B cell (primary cell): ENCODE measurements at regions not wholly inside any gene's neighbourhood (a gene's known extent, or its start where the extent isn't known, plus 50 kb on each side); places are given as distances from the start of the nearest gene placed in this dataset.

Experiments
- ATAC-seq: fragments of 200-7000 bp; cut with Tn5 transposase; one replicate; pipeline ENCODE4 v1.10.0; 2021; ENCODE audit warnings: low read depth, mild to moderate bottlenecking, moderate number of reproducible peaks, moderate library complexity
- CTCF ChIA-PET: fragments of 350-600 bp; sonication (Branson Sonifier 250); formaldehyde crosslinking; loops from one replicate; lab custom pipeline; 2021; ENCODE audit warnings: antibody characterized with exemption, inconsistent platforms; lab: Charles Lee
- POLR2A ChIA-PET: fragments of 350-600 bp; sonication (Branson Sonifier 250); formaldehyde crosslinking; loops from one replicate; lab custom pipeline; 2021; ENCODE audit warnings: antibody characterized with exemption; lab: Charles Lee
- DNase-seq: peaks from one replicate; pipeline ENCODE4 v3.0.0; 2013
- H2AFZ ChIP-seq: 2 replicates; pipeline ENCODE4 v1.6.1; 2012; ENCODE audit warnings: mild to moderate bottlenecking, low read depth, low read length; ENCODE audit not compliant: insufficient read depth, poor library complexity, severe bottlenecking
- H3K27ac ChIP-seq, 2 donors: 1 replicate in 1 of 2; 2 replicates in 1 of 2; pipeline ENCODE4 v1.5.1; 2012 to 2013; ENCODE audit warnings: low read length in 2 of 2, mild to moderate bottlenecking in 2 of 2, moderate library complexity in 1 of 2
- H3K27me3 ChIP-seq, 4 experiments: fragments of 200-600 bp in 1 of 4; sonication (generic) in 1 of 4; replicated peaks in 1 of 4; 1 replicate in 2 of 4; 2 replicates in 2 of 4; pipeline versions ENCODE4 v1.6.1 to v1.7.0; 2013 to 2016; ENCODE audit warnings: low read length in 3 of 4, mild to moderate bottlenecking in 2 of 4, mixed read lengths in 1 of 4, moderate library complexity in 1 of 4; ENCODE audit not compliant: insufficient read depth in 4 of 4, control insufficient read depth in 3 of 4; ENCODE audit errors: control extremely low read depth in 1 of 4
- H3K36me3 ChIP-seq, 2 experiments: replicated peaks in 1 of 2; 1 replicate in 1 of 2; 2 replicates in 1 of 2; pipeline versions ENCODE4 v1.6.1 to v1.7.1; 2013; ENCODE audit warnings: low read length in 1 of 2; ENCODE audit not compliant: insufficient read depth in 2 of 2, control insufficient read depth in 1 of 2; ENCODE audit errors: control extremely low read depth in 1 of 2, extremely low read depth in 1 of 2
- H3K4me1 ChIP-seq, 2 donors: fragments of 200-600 bp in 1 of 2; sonication (generic) in 1 of 2; 1 replicate in 1 of 2; 2 replicates in 1 of 2; pipeline versions ENCODE4 v1.5.1 to v1.6.1; 2013 to 2017; ENCODE audit warnings: low read length in 2 of 2; ENCODE audit not compliant: control insufficient read depth in 2 of 2, insufficient read depth in 2 of 2
- H3K4me2 ChIP-seq: replicated peaks from 2 replicates; pipeline ENCODE3; 2012; ENCODE audit warnings: mild to moderate bottlenecking, low read depth, low read length; ENCODE audit not compliant: poor library complexity, severe bottlenecking
- H3K4me3 ChIP-seq, 5 experiments: fragments of 200-600 bp in 1 of 5; sonication (generic) in 1 of 5; 1 replicate in 3 of 5; 2 replicates in 2 of 5; pipeline versions ENCODE4 v1.5.1 to v1.7.0; 2011 to 2016; ENCODE audit warnings: low read length in 4 of 5, mild to moderate bottlenecking in 4 of 5, low read depth in 2 of 5, control low read depth in 1 of 5, moderate library complexity in 1 of 5; ENCODE audit not compliant: insufficient read depth in 1 of 5; ENCODE audit errors: control extremely low read depth in 1 of 5, extremely low read depth in 1 of 5
- H3K79me2 ChIP-seq: fragments of 200-600 bp; sonication (generic); one replicate; pipeline ENCODE4 v1.6.0; 2016; ENCODE audit warnings: low read length; ENCODE audit not compliant: control insufficient read depth, insufficient read depth
- H3K9ac ChIP-seq: fragments of 200-600 bp; sonication (generic); 2 replicates; pipeline ENCODE4 v1.6.1; 2017; ENCODE audit warnings: mild to moderate bottlenecking, low read length, moderate library complexity
- H3K9me3 ChIP-seq, 3 donors: one replicate each; pipeline versions ENCODE4 v1.6.1 to v1.7.1; 2013; ENCODE audit warnings: low read length in 2 of 3; ENCODE audit not compliant: control insufficient read depth in 2 of 3, insufficient read depth in 1 of 3; ENCODE audit errors: control extremely low read depth in 1 of 3
- H4K20me1 ChIP-seq: 2 replicates; pipeline ENCODE4 v1.6.0; 2012; ENCODE audit warnings: mild to moderate bottlenecking, low read length; ENCODE audit not compliant: insufficient read depth, control insufficient read depth, poor library complexity, severe bottlenecking
- H3K27ac Mint-ChIP-seq: one replicate; pipeline ENCODE4 v1.8.0; 2021; ENCODE audit warnings: mixed read lengths
- H3K27me3 Mint-ChIP-seq: one replicate; pipeline ENCODE4 v1.8.0; 2021; ENCODE audit warnings: mixed read lengths
- H3K4me1 Mint-ChIP-seq: one replicate; pipeline ENCODE4 v1.8.0; 2021; ENCODE audit warnings: mixed read lengths
- H3K4me3 Mint-ChIP-seq: one replicate; pipeline ENCODE4 v1.8.0; 2021; ENCODE audit warnings: mixed read lengths
- H3K9me3 Mint-ChIP-seq: one replicate; pipeline ENCODE4 v1.8.0; 2022; ENCODE audit warnings: mixed read lengths; ENCODE audit not compliant: insufficient read depth
- EZH2 ChIP-seq: IDR thresholded peaks from 2 replicates; pipeline ENCODE4 v1.6.1; 2012; ENCODE audit warnings: borderline replicate concordance, low read depth, mild to moderate bottlenecking, moderate library complexity, low read length; ENCODE audit not compliant: insufficient read depth, poor library complexity, severe bottlenecking
- WGBS: methylation state at CpG from one replicate; pipeline ENCODE4 v1.1.5; 2013; ENCODE audit warnings: missing lambda C conversion rate; ENCODE audit not compliant: insufficient coverage; 5-methylcytosine and 5-hydroxymethylcytosine counted together
- intact Hi-C: fragments of 100-400 bp; cut with micrococcal nuclease; formaldehyde crosslinking; loops from one replicate; pipeline ENCODE4 v1.10.0; 2022
- TF ChIP-seq, protein P1 (sequence below): fragments of 200-600 bp; IDR thresholded peaks from one replicate; pipeline ENCODE4 v1.8.0; 2022; ENCODE audit warnings: antibody characterized with exemption, mild to moderate bottlenecking

DNA sequence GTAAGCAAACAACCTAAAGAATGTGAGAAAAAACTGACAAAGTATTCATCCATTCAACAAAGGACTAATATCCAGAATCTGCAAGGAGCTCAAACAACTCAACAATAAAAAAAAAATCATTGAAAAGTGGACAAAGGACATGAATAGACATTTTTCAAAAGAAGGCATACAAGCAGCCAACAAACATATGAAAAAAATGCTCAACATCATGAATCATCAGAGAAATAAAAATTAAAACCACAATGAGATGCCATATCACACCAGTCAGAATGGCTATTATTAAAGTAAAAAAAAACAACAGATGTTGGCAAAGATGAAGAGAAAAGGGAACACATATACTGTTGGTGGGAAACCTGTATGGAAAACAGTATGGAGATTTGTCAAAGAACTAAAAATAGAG is 120.7 kb upstream of the ADGRL3 start:
- Mint-ChIP-seq H3K4me3 (no peak overlapping the region), H3K9me3 (peaks cover 4% of the 10 kb centered on the region), H3K4me1 (no peaks in the 10 kb centered on the region), H3K27ac (no peak overlapping the region), H3K27me3 (no peaks in the 10 kb centered on the region)
- intact Hi-C loops = no loop called here
- Histone ChIP-seq H3K27me3 (no peaks in the 10 kb centered on the region), H3K4me3 (no peak overlapping the region), H2AFZ (no peak overlapping the region), H4K20me1 (no peaks in the 10 kb centered on the region), H3K36me3 (no peaks in the 10 kb centered on the region), H3K79me2 (no peaks in the 10 kb centered on the region), H3K9ac (no peak overlapping the region), H3K27ac (no peak overlapping the region), H3K4me2 (no peak overlapping the region), H3K4me1 (no peaks in the 10 kb centered on the region), H3K9me3 (no peaks in the 10 kb centered on the region)
- TF ChIP-seq, protein P1, sequence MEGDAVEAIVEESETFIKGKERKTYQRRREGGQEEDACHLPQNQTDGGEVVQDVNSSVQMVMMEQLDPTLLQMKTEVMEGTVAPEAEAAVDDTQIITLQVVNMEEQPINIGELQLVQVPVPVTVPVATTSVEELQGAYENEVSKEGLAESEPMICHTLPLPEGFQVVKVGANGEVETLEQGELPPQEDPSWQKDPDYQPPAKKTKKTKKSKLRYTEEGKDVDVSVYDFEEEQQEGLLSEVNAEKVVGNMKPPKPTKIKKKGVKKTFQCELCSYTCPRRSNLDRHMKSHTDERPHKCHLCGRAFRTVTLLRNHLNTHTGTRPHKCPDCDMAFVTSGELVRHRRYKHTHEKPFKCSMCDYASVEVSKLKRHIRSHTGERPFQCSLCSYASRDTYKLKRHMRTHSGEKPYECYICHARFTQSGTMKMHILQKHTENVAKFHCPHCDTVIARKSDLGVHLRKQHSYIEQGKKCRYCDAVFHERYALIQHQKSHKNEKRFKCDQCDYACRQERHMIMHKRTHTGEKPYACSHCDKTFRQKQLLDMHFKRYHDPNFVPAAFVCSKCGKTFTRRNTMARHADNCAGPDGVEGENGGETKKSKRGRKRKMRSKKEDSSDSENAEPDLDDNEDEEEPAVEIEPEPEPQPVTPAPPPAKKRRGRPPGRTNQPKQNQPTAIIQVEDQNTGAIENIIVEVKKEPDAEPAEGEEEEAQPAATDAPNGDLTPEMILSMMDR = no peak
- TF ChIP-seq EZH2 = no peak
- POLR2A ChIA-PET = no interaction called here
- DNase-seq = no peak
- ATAC-seq = no peak
- CTCF ChIA-PET = no interaction called here

DNA sequence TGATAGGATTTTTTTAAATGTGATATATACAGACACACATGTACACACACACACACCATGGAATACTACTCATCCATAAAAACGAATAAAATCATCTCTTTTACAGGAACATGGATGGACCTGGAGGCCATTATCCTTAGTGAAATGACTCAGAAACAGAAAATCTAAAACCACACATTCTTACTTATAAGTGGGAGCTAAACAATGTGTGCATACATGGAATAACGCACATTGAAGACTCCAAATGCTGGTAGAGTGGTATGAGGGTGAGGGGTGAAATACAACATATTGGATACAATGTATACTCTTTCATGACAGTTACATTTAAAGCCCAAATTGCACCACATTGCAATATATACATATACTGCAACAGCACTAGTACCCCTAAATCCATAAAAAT is 120.2 kb upstream of the ADGRL3 start:
- H3K79me2 ChIP-seq = no peaks in the 10 kb centered on the region

More for the DNA sequence above, 120.2 kb upstream of the ADGRL3 start:
- Histone ChIP-seq H3K9me3 (no peaks in the 10 kb centered on the region), H3K27ac (no peak overlapping the region), H2AFZ (no peak overlapping the region), H3K4me1 (no peaks in the 10 kb centered on the region), H3K27me3 (no peaks in the 10 kb centered on the region), H3K4me2 (no peak overlapping the region), H3K4me3 (no peak overlapping the region), H3K9ac (no peak overlapping the region), H3K36me3 (no peaks in the 10 kb centered on the region), H4K20me1 (no peaks in the 10 kb centered on the region)
- intact Hi-C loops = no loop called here
- ChIA-PET CTCF (no interaction called here), POLR2A (no interaction called here)
- Mint-ChIP-seq H3K4me3 (no peak overlapping the region), H3K9me3 (peaks cover 4% of the 10 kb centered on the region), H3K27me3 (no peaks in the 10 kb centered on the region), H3K4me1 (no peaks in the 10 kb centered on the region), H3K27ac (no peak overlapping the region)
- DNase-seq (no peak), ATAC-seq (no peak)
- WGBS = no CpG with 5 or more reads among the region's 2 CpGs
- TF ChIP-seq, protein P1 = no peak
- no peak for TF ChIP-seq EZH2
